ENCODE measurements at regions not wholly inside any gene's neighbourhood (a gene's known extent, or its start where the extent isn't known, plus 50 kb on each side); places are given as distances from the start of the nearest gene placed in this dataset.
"Not testable (repeated sequence)": the region's sequence is repeated elsewhere in the genome, so short reads cannot be mapped to it uniquely, and the experiment has no call there.

DNA sequence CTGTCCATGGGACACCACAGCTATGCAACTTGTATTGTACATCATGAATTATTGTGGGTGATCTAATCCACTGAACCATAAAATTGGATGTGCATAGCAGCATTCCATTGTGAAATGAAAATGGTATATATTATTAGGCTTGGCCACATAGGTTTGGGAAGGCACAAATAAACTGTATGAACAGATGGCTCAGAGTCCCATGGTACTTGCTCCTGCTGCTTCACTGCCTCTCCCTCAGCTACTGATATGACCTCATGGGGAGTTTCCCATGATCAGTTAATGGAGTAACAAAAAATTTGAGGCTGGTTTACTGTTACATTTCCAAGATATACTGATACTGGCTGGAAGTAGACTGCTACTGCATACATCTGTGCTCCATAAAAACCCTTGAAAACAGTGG, 152.7 kb upstream of the NEGR1 start:
- TF ChIP-seq, protein P1, sequence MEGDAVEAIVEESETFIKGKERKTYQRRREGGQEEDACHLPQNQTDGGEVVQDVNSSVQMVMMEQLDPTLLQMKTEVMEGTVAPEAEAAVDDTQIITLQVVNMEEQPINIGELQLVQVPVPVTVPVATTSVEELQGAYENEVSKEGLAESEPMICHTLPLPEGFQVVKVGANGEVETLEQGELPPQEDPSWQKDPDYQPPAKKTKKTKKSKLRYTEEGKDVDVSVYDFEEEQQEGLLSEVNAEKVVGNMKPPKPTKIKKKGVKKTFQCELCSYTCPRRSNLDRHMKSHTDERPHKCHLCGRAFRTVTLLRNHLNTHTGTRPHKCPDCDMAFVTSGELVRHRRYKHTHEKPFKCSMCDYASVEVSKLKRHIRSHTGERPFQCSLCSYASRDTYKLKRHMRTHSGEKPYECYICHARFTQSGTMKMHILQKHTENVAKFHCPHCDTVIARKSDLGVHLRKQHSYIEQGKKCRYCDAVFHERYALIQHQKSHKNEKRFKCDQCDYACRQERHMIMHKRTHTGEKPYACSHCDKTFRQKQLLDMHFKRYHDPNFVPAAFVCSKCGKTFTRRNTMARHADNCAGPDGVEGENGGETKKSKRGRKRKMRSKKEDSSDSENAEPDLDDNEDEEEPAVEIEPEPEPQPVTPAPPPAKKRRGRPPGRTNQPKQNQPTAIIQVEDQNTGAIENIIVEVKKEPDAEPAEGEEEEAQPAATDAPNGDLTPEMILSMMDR (IDR thresholded peaks at IDR 0.05) = no peak
- Histone ChIP-seq H3K4me1 (ENCODE audit: control insufficient read depth in 1 of 2, low read depth in 2 of 2) (no peaks in the 10 kb centered on the region), H3K27ac (no peak overlapping the region), H3K27me3 (replicated peaks; ENCODE audit: insufficient read depth) (no peaks in the 10 kb centered on the region), H3K4me3 (no peak overlapping the region), H3K36me3 (no peaks in the 10 kb centered on the region), H3K9me3 (no peaks in the 10 kb centered on the region)
- ATAC-seq (ENCODE audit: insufficient number of reproducible peaks, low FRiP score, low read depth) (no peak), DNase-seq (ENCODE audit: low spot score) (no peak)

DNA sequence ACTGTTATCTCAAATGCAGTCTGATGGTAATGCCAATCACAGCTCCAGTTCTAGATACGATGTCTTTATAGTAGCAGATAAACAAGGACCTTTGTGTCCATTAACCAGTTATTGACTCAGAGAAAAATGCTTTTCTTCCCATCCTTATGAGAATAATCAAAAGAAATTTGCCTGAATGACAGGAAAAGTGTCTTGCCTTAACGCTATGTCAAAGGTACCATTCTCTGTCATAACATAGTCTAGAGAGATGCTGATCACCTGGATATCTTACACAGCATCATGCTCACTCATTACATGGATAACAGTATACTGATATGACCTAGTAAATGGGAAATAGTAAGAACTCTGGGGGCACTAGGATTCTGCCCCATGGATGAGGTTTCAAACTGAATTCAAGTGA, 151.7 kb upstream of the NEGR1 start:
- no peak overlapping the region for H3K27ac ChIP-seq
- no peak for DNase-seq (ENCODE audit: low spot score)
- ATAC-seq (ENCODE audit: insufficient number of reproducible peaks, low FRiP score, low read depth) = no peak
- no peaks in the 10 kb centered on the region for H3K4me1 ChIP-seq (ENCODE audit: control insufficient read depth in 1 of 2, low read depth in 2 of 2)
- no peaks in the 10 kb centered on the region for H3K27me3 ChIP-seq (replicated peaks; ENCODE audit: insufficient read depth)
- no peaks in the 10 kb centered on the region for H3K9me3 ChIP-seq
- H3K4me3 ChIP-seq = no peak overlapping the region
- TF ChIP-seq, protein P1 (IDR thresholded peaks at IDR 0.05) = no peak
- no peaks in the 10 kb centered on the region for H3K36me3 ChIP-seq

DNA sequence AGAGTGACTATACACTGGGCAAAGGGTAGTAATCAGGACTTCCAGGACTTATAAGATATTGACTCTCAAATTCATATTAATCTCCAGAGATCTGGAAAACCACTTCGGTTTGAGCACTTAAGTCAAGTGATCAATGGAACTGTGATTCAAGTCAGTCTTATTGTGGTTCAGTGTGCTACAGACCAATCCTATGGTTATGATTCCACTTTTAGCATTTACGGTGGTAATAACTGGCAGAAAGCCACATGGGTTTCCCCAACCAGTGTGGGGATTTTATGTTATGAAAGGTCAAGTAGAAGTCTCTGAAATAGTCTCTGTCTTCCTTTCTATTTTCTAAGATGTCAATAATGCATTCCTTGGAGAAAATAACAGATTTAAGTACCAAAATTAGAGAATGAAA, 151.3 kb upstream of the NEGR1 start:
- ATAC-seq (ENCODE audit: insufficient number of reproducible peaks, low FRiP score, low read depth) (no peak), DNase-seq (ENCODE audit: low spot score) (no peak)
- H3K9me3 ChIP-seq = peaks cover 2% of the 10 kb centered on the region
- H3K4me3 ChIP-seq = no peak overlapping the region
- no peaks in the 10 kb centered on the region for H3K4me1 ChIP-seq (ENCODE audit: control insufficient read depth in 1 of 2, low read depth in 2 of 2)
- H3K27ac ChIP-seq = no peak overlapping the region
- no peaks in the 10 kb centered on the region for H3K36me3 ChIP-seq
- TF ChIP-seq, protein P1 (IDR thresholded peaks at IDR 0.05) = no peak
- no peaks in the 10 kb centered on the region for H3K27me3 ChIP-seq (replicated peaks; ENCODE audit: insufficient read depth)

DNA sequence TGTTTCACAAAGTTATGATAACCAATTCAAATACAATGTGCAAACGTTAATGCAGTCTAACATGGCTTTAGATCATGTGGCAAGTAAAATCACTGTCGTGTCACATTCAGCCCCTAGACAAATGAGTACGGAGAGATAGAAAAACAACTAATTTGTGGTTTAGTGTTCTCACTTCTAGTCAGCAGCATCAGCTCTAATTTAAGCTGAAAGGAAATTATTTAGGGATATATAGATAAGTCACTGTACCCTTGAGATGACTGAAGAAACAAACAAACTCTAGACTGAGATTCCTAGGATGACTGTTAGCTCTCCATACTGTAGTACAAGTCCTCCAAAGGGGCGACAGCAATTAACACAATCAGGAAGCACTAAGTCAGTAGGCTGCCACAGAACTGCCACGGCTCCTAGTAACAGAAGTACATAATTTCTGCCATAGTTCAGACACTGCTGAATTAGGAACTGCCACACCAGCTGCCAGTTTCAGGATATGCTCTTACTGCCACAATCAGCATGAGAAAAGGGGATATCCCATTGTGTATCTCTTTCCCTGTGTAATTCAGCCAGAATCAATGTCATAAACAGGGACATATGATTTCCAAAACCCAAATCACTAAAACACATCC, 150.4 kb upstream of the NEGR1 start:
- Histone ChIP-seq H3K27ac (no peak overlapping the region), H3K4me1 (ENCODE audit: control insufficient read depth in 1 of 2, low read depth in 2 of 2) (no peaks in the 10 kb centered on the region), H3K9me3 (peaks cover 4% of the 10 kb centered on the region), H3K27me3 (replicated peaks; ENCODE audit: insufficient read depth) (no peaks in the 10 kb centered on the region), H3K4me3 (no peak overlapping the region), H3K36me3 (no peaks in the 10 kb centered on the region)
- no peak for ATAC-seq (ENCODE audit: insufficient number of reproducible peaks, low FRiP score, low read depth)
- DNase-seq (ENCODE audit: low spot score) = no peak
- TF ChIP-seq, protein P1 (IDR thresholded peaks at IDR 0.05) = no peak

DNA sequence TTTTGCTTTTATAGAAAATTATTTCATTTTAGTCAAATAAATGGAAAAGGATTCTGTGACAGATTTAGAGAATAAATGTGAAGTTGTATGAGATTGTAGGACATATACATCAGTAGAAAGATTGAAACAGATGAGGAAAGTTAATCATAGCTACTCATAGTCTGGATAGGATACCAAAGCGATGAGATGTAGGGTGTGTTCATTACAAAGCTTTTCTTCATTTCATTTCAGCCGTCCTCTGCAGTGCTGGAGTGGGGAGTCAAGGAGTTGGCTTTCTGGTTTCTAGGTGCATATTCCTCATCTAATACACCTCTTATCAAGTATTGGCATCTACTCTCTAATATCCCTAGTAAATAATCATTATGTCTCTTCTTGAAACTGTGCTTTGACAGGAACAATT, 149.5 kb upstream of the NEGR1 start:
- Histone ChIP-seq H3K36me3 (no peaks in the 10 kb centered on the region), H3K27ac (no peak overlapping the region), H3K4me1 (ENCODE audit: control insufficient read depth in 1 of 2, low read depth in 2 of 2) (no peaks in the 10 kb centered on the region), H3K4me3 (no peak overlapping the region), H3K9me3 (peaks cover 4% of the 10 kb centered on the region), H3K27me3 (replicated peaks; ENCODE audit: insufficient read depth) (no peaks in the 10 kb centered on the region)
- TF ChIP-seq, protein P1 (IDR thresholded peaks at IDR 0.05) = no peak
- ATAC-seq (ENCODE audit: insufficient number of reproducible peaks, low FRiP score, low read depth) = no peak
- no peak for DNase-seq (ENCODE audit: low spot score)

DNA sequence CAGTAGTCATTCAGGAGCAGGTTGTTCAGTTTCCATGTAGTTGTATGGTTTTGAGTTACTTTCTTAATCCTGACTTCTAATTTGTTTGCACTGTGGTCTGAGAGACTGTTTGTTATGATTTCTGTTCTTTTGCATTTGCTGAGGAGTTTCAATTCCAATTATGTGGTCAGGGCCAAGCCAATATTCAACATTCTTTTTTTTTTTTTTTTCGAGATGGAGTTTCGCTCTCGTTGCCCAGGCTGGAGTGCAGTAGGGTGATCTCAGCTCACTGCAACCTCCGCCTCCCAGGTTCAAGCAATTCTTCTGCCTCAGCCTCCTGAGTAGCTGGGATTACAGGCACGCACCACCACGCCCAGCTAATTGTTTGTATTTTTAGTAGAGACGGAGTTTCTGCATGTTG, 145.9 kb upstream of the NEGR1 start:
- H3K27ac ChIP-seq; H3K27me3 ChIP-seq (replicated peaks; ENCODE audit: insufficient read depth); H3K4me3 ChIP-seq; H3K36me3 ChIP-seq; DNase-seq (ENCODE audit: low spot score); ATAC-seq (ENCODE audit: insufficient number of reproducible peaks, low FRiP score, low read depth); H3K4me1 ChIP-seq (ENCODE audit: control insufficient read depth in 1 of 2, low read depth in 2 of 2); H3K9me3 ChIP-seq: not testable (repeated sequence)

Measured in thoracic aorta (tissue), 2 donors.